ENCODE measurements at regions not wholly inside any gene's neighbourhood (a gene's known extent, or its start where the extent isn't known, plus 50 kb on each side); places are given as distances from the start of the nearest gene placed in this dataset.

DNA sequence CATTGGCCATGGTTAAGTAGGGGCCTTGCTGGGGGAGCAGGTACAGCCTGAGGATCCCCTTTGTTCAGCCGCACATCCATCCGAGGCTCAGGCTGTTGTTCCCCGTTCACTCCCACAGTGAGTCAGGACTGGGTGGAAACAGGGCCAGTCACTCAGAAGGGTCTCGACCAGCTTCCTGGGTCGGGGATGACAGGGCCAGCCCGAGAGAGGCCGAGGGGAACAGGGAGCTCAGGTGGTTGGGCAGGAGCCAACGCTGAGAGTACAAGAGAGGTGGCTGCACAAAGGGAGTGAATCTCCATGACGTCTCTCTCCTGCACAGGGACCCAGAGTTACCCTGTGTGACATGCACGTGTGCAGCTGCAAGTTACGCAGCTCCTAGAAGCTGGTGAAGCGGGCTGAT lies 97.2 kb upstream of the SHANK2 start:
- DNase-seq = no peak
- intact Hi-C loops (cut with DNase I) = no loop called here
- TF ChIP-seq, protein P1, sequence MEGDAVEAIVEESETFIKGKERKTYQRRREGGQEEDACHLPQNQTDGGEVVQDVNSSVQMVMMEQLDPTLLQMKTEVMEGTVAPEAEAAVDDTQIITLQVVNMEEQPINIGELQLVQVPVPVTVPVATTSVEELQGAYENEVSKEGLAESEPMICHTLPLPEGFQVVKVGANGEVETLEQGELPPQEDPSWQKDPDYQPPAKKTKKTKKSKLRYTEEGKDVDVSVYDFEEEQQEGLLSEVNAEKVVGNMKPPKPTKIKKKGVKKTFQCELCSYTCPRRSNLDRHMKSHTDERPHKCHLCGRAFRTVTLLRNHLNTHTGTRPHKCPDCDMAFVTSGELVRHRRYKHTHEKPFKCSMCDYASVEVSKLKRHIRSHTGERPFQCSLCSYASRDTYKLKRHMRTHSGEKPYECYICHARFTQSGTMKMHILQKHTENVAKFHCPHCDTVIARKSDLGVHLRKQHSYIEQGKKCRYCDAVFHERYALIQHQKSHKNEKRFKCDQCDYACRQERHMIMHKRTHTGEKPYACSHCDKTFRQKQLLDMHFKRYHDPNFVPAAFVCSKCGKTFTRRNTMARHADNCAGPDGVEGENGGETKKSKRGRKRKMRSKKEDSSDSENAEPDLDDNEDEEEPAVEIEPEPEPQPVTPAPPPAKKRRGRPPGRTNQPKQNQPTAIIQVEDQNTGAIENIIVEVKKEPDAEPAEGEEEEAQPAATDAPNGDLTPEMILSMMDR (IDR thresholded peaks at IDR 0.05) = no peak
- Histone ChIP-seq H3K27ac (no peak overlapping the region), H3K4me3 (no peak overlapping the region), H3K4me1 (no peaks in the 10 kb centered on the region), H3K9me3 (no peaks in the 10 kb centered on the region), H3K27me3 (ENCODE audit: low read depth) (peaks cover 4% of the 10 kb centered on the region), H3K36me3 (no peaks in the 10 kb centered on the region)
- ATAC-seq = no peak

DNA sequence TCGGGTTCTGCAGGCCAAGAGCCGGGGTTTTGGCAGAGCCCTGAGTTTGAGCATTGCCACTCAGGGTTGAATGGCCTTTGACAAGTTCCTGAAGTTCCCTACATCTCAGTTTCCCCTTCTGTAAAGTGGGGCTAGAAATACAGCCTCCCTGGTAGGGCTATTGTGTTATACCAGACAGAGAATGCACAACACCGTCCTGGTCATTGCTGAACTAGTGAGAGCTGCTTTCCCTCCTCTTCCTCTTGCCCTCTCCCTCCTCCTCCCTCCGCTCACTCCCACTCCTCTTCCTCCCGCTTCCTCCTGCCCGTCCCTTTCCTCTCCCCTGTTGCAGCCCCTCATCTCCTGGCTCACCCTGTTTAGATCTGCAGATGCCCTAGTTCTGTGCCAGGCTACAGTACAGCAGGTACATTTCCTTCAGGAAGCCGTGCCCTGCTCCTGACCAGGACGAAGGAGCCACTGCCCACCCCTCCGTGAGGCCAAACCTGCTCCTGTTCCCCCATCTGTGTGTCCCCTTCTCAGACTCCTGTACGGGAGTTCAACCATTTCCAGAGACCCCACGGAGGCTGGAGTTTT lies 91.5 kb upstream of the SHANK2 start:
- ATAC-seq (no peak), DNase-seq (no peak)
- intact Hi-C loops (cut with DNase I) = no loop called here
- H3K36me3 ChIP-seq = no peaks in the 10 kb centered on the region
- TF ChIP-seq, protein P1 (IDR thresholded peaks at IDR 0.05) = no peak
- no peaks in the 10 kb centered on the region for H3K27me3 ChIP-seq (ENCODE audit: low read depth)
- H3K4me1 ChIP-seq = no peaks in the 10 kb centered on the region
- H3K4me3 ChIP-seq = no peak overlapping the region
- no peaks in the 10 kb centered on the region for H3K9me3 ChIP-seq
- no peak overlapping the region for H3K27ac ChIP-seq

DNA sequence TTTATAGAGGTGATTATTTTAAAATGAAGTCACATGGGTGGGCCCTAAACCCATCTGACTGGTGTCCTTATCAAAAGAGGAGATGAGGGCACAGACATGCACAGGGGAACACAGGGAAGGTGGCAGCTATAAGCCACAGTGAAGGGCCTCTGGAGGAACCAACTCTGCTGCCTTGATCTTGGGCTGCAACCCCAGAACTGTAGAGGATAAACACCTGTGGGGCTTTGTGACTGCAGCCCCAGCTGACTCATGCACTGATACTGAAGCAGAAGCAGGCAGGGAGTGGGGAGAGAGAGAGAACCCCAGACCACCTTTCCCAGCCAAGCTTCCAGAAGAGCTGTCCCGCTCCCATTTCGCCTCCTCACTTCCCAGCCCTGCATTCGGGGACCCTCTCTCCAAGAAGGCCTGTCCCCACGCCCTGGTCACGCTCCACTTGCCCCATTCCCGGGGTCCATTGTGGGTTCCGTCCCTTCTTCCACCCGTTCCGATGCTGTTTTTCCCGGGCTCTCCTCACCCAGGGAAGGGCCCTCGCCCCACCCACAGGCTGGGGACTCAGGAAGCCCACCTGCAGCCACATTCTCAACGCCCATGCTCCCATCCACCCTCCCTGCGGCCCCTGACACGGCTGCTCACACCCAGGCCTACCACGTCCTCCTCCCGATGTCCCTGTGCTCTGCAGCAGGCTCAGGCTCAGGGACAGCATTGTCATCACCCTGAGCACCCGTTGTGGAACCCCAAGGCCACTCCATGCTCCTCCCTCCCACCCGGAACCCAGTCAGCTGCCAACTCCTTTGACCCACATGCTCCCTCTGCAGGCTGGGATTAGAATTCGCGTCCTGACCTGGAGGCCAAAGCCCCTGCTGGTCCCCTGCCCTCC lies 90.8 kb upstream of the SHANK2 start:
- H3K36me3 ChIP-seq = no peaks in the 10 kb centered on the region
- H3K27me3 ChIP-seq (ENCODE audit: low read depth) = no peaks in the 10 kb centered on the region
- no peak overlapping the region for H3K27ac ChIP-seq
- no peak overlapping the region for H3K4me3 ChIP-seq
- TF ChIP-seq, protein P1 (IDR thresholded peaks at IDR 0.05) = peak; percentile 50
- ATAC-seq (peak; percentile 69 to 74), DNase-seq (peak; percentile 57)
- intact Hi-C loops (cut with DNase I) = no loop called here
- peaks cover 6% of the 10 kb centered on the region for H3K4me1 ChIP-seq
- no peaks in the 10 kb centered on the region for H3K9me3 ChIP-seq

DNA sequence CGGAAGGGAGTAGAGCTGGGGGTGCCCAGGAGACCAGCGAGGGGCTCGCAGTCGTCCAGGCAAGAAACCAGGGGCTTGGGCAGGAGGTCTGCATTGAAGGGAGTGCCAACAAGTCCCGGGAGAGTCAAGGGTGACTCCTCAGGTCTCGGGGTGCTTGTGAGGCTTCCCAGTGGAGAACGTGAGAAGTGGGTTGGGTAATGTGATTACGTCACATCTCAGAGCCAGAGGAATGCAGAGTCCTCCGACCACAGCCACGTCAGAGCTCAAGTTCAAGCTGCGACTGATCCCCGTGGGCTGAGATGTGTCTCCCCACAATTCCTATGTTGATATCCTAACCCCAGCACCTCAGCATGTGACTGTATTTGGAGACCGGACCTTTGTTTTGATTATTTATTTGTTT lies 89.7 kb upstream of the SHANK2 start:
- DNase-seq (peak; percentile 44), ATAC-seq (peak; percentile 38 to 59)
- TF ChIP-seq, protein P1 (IDR thresholded peaks at IDR 0.05) = no peak

DNA sequence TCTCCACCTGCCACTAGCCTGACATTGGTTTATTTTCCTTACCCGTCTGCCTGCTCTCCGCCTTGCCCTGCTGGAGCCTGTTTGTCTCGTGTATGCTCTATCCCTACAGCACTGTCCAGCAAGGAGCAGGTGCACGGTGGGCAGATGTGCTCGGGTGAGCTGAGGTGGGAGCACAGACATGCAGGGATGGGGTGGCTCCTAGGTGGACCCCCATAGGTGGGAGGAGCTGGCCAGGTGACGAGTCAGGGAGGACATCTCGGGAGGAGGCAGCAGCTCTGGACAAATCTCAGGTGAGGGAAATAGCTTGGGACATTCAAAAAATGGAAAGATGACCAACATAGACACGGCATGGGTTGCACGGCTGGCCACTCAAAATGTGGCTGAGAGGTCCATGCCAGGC lies 89.2 kb upstream of the SHANK2 start:
- peak; percentile 28 for DNase-seq
- Histone ChIP-seq H3K4me1 (peaks cover 8% of the 10 kb centered on the region), H3K36me3 (no peaks in the 10 kb centered on the region), H3K9me3 (no peaks in the 10 kb centered on the region), H3K4me3 (no peak overlapping the region), H3K27ac (no peak overlapping the region), H3K27me3 (ENCODE audit: low read depth) (no peaks in the 10 kb centered on the region)
- intact Hi-C loops (cut with DNase I) = no loop called here
- ATAC-seq = no peak
- TF ChIP-seq, protein P1 (IDR thresholded peaks at IDR 0.05) = no peak

More for the DNA sequence above, 89.7 kb upstream of the SHANK2 start:
- Histone ChIP-seq H3K4me1 (peaks cover 8% of the 10 kb centered on the region), H3K27me3 (ENCODE audit: low read depth) (no peaks in the 10 kb centered on the region), H3K27ac (no peak overlapping the region), H3K4me3 (no peak overlapping the region), H3K36me3 (no peaks in the 10 kb centered on the region), H3K9me3 (no peaks in the 10 kb centered on the region)
- intact Hi-C loops (cut with DNase I) = no loop called here
